GM21619 (cell line): ENCODE measurements at regions not wholly inside any gene's neighbourhood (a gene's known extent, or its start where the extent isn't known, plus 50 kb on each side); places are given as distances from the start of the nearest gene placed in this dataset.
A peak's percentile ranks its signal among the peaks of the same experiment; 100 is the strongest.

Experiments used
- ATAC-seq: cut with Tn5 transposase; IDR thresholded peaks from one replicate; pipeline ENCODE4 v1.9.1; 2021; ENCODE audit not compliant: unreplicated experiment

DNA sequence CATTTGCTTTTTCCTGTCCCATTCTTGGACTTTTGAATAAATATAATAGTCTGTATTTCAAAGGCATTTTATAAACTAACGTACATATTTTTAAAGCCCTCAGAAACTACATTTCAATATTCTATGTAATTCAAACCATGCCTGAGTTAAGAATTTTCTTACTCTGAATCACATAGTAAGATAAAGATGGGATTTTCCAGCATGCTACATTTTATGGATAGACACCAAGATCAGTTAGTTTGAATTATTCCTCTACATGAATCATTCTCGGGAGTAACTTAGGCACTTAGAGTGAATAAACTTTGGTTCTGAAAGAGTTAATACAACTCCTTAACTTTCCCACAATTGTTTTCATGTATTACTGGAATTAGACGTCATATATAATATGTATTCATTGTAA lies 713.3 kb upstream of the CBLB start:
- ATAC-seq: no peak

DNA sequence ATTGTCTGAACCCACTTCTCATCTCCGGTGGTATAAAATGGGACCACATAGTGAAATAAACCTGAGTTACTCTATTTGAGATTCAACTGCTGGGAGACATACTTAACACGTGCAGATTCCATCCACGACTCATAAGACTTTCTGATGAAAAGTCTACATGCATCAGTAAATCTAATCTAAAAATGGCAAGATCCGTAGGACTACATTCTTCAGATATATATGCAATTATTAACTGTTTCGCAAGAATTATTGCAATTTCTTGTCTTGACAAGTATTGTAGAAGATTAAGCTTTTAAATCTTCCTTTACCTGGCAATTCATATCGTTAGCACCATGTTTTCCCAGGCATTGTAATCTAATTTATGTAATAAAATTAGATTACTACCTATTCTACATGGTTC lies 718.7 kb upstream of the CBLB start:
- ATAC-seq: no peak

DNA sequence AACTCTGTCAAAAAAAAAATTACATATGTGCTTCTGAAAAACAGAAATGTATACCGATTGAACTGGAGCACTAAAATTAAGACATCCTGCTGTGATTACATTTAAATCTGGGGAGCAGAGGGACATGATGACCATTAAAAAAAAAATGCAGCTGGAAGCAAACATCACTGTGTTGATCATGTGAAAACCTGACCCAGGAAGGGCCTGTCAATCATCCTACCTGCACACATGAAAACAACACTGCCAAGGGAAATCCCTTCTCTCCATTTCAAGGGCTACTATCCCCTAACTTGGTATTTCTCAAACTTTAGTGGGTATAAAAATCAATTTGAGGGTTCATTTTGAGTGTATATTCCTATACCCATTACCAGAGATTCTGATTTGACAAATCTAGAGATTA lies 719.9 kb upstream of the CBLB start:
- no peak for ATAC-seq

- ATAC-seq: no peak
These were observed 720.6 kb upstream of the CBLB start for GRCh38 chr3:106589311-106589942.

- ATAC-seq: no peak
These were observed 721.4 kb upstream of the CBLB start for GRCh38 chr3:106590216-106590615.

DNA sequence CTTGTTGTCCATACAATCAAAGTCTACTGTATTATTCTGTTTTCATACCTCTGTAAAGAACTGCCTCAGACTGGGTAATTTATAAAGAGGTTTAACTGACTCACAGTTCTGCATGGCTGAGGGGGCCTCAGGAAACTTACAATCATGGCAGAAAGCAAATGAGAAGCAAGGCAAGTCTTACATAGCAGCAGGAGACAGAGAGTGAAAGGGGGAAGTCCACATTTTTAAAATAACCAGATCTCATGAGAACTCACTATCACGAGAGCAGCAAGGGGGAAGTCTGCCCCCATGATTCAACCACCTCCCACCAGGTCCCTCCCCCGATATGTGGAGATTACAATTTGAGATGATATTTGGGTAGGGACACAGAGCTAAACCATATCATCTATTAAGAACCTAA lies 724.6 kb upstream of the CBLB start:
- ATAC-seq: no peak

DNA sequence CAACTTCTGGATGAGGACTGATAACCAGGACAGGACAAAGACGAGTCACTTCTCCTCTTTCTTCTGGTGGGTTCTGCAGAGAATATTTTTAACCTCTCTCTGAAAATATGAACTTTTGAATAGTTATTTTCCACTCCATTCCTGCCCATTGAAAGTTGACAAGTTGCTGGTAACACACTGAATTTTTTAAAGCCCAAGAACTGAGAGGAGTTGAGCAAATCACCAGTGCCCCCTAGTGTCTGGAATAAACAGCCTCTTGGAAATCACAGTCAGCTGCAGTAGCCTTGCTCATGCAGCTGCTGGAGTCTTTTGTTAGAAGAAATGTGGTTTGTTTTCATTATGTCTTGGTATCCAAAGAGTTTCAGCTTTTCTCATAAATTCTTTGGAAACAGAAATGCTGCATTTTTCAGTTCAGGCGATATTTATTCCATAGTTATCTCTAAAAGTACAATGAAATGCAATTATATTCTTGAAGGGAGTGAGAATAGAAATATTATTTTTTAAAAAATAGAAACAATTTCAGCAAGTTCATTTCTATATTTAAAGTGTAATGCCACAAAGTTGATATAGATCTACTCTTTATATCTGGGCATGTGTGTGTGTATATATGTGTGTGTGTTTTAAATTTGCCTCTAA lies 741.0 kb upstream of the CBLB start:
- ATAC-seq: peak; percentile 91

DNA sequence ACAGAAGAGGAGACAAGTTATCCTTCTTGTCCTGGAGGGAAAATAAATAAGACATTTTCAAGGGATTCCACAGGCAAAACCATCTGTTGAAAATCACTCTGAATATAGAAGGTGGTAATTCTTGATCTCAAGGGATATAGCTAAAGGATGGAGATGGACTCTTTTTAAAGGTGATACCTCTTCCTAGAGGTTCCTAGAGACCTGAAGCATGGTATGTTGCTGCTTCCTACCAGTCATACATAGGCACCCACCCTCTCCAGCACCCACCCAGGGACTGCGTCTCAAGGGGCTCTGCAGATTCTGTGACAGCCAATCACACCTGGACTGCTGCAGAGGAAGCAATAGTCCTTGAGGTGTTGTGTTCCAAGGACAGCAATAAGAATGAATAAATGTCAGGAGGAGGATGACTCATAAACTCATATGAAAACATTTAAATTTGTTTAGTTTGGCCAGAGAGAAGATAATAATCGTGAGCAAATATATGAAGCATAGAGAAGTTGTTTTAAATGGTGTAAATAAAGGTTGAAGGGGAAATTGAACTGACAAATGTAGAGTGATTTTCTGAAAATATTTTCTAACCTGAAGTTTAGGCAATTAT lies 741.6 kb upstream of the CBLB start:
- ATAC-seq: no peak

- no peak for ATAC-seq
These were observed 742.3 kb upstream of the CBLB start for GRCh38 chr3:106611116-106611515.

- no peak for ATAC-seq
These were observed 743.0 kb upstream of the CBLB start for GRCh38 chr3:106611841-106612240.

DNA sequence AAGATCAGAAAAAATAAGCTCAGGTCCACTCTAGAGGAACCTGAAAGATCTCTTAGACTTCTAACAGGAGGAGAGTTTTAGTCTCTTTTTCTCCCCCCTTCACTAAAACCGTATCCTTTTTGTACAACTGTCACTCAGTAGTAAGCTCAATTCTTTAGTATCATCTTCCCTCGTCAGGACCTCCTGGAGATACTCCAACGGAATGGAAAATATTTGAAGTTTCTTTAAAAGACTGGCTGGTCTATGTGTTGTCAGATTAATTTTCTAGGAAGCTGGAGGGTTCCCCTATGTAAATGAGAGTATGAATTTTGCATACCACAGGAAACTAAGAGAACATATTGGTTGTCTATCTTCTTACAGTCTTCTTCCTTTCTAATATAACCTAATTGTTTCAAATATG lies 747.7 kb upstream of the CBLB start:
- ATAC-seq: no peak

- no peak for ATAC-seq
These were observed 748.5 kb upstream of the CBLB start for GRCh38 chr3:106617276-106617675.

GRCh38 chr3:106620646-106621045 lies 751.8 kb upstream of the CBLB start:
- no peak for ATAC-seq

GRCh38 chr3:106624154-106624553 lies 753.1 kb upstream of the CCDC54 start:
- ATAC-seq: no peak

DNA sequence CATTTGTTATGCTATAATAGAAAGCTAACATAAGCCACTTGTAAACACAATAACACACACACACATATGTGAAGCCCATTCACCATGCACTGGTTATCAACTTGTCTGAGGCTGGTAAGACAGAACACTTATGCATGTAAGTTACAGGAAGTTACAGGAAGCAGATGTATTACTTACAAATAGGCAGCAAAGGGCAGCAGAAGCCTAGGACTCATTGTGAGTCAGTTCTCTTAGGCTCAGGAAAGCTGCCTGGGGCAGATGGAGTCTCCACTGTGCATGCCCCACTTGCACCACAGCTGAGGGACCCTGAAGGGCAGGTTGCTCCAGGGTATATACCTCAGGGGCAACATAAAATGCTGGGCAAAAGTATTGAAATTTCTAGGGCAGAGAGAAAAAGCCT lies 748.8 kb upstream of the CCDC54 start:
- no peak for ATAC-seq

GRCh38 chr3:106629215-106629832 lies 747.9 kb upstream of the CCDC54 start:
- peak; percentile 75 for ATAC-seq

- ATAC-seq: no peak
These were observed 745.7 kb upstream of the CCDC54 start for GRCh38 chr3:106631373-106632108.

DNA sequence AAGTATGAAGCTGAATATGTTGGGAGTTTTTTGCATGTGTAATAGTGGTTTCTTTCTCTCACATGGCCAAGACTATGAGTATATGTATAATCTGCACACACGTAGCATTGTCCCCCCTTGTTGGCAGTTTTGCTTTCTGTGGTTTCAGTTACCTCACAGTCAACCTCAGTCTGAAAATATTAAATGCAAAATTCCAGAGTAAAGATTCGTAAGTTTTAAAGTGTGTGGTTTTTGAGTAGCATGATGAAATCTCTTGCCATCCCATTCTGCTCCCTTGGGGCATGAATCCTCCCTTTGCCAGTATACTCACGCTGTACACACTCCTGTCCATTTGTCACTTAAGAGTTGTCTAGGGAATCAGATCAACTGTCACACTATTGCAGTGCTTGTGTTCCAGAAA lies 742.0 kb upstream of the CCDC54 start:
- ATAC-seq: no peak

GRCh38 chr3:106635826-106636225 lies 741.4 kb upstream of the CCDC54 start:
- ATAC-seq: no peak

- no peak for ATAC-seq
These were observed 736.9 kb upstream of the CCDC54 start for GRCh38 chr3:106640353-106640752.

DNA sequence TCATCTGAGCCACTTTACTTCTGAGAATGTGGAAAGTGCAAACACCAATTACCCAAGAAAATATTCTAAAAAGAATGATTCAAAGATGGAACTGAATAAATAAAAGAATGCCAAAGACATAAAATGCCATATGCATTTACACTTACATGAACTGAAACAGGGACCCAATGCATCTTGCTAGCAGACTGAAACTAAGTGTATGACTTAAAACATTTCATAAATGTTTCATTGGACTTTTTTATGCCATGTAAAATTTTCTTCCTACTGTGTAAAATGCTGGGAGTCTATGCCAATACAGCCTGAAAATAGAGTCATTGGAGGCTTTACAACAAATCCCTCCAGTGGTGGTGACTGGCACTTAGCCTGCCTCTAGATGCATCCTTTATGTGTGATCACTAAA lies 735.1 kb upstream of the CCDC54 start:
- ATAC-seq: no peak
